GM12874 (cell line): ENCODE measurements at regions not wholly inside any gene's neighbourhood (a gene's known extent, or its start where the extent isn't known, plus 50 kb on each side); places are given as distances from the start of the nearest gene placed in this dataset.

Experiments used
- CTCF ChIP-seq: IDR thresholded peaks from 2 replicates; pipeline ENCODE4 v1.5.1; 2011; ENCODE audit warnings: low read depth, mild to moderate bottlenecking, control low read depth, low read length, moderate library complexity; ENCODE audit not compliant: insufficient read depth

- TF ChIP-seq CTCF: no peak
Measured at GRCh38 chr6:56399250-56399671, 151.9 kb upstream of the COL21A1 start.

DNA sequence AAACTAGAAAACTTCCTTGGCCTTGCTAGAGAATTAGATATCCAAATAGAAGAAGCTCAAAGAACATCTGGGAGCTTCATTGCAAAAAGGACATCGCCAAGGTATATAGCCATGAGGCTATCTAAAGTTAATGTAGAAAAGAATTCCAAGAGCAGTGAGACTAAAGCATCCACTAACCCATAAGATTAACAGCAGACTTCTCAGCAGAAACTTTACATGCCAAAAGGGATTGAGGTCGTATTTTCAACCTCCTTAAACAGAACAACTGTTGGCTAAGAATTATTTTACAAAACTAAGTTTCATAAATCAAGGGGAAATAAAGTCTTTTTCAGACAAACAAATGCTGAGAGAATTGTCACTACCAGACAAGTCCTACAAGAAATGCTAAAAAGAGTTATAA, 149.1 kb upstream of the COL21A1 start:
- no peak for TF ChIP-seq CTCF

- no peak for TF ChIP-seq CTCF
Measured at GRCh38 chr6:56393615-56394612, 146.5 kb upstream of the COL21A1 start.

DNA sequence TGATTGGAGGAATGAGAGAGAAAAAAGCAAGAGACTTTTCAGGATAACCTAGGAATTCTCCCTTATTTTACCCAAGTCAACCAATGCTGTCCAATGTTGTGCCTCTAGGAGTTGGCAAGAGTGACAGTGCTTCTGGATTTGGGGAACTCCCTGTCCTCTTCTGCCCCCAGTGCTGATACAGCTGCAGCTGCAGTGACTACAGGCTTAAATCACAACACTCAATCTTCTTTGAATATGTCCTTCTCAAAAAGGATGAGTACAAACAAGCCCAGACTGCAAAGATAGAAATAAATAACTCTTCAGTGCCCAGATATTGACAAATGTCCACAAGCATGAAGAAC, 141.0 kb upstream of the COL21A1 start:
- TF ChIP-seq CTCF: no peak

- TF ChIP-seq CTCF: no peak
Measured at GRCh38 chr6:56387621-56388414, 140.4 kb upstream of the COL21A1 start.

DNA sequence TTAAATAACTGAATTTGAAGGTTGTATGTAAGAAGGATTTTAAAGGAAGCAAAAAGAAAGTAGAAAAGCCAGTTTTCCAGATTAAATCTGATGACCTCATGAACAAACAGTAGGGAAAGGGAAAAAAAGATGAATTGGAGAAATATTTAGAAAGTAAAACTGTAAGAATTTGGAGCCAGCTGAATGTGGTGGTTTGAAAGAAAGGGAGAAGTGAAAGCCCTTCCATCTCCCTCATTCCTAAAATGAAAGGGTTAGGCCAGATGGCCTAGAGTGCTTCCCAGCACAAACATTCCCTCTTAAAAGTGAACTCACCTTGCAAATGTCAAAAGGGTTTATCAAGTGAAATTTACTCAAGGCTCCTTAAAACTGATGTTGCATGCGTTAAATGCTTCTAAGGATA, 139.3 kb upstream of the COL21A1 start:
- TF ChIP-seq CTCF: no peak

DNA sequence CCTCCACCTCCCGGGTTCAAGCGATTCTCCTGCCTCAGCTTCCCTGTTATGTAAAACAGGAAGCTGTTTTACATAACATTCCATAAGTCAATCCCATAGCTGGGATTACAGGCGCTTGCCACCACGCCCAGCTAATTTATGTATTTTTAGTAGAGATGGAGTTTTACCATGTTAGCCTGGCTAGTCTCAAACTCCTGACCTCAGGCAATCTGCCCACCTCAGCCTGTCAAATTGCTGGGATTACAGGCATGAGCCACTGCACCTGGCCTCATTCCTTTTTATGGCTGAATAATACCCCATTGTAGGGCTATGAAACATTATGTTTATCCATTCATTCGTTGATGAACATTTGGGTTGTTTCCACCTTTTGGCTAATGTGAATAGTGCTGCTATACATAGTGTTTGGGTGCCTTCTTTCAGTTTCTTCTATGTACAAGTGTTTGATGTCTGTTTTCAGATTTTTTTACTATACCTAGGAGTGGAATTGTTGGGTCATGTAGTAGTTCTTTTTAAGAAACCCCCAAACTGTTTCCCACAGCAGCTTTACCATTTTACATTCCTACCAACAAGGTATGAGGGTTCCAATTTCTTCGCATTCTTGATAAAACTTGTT, 138.7 kb upstream of the COL21A1 start:
- no peak for TF ChIP-seq CTCF
